ENCODE measurements at regions not wholly inside any gene's neighbourhood (a gene's known extent, or its start where the extent isn't known, plus 50 kb on each side); places are given as distances from the start of the nearest gene placed in this dataset.
"Not testable (repeated sequence)": the region's sequence is repeated elsewhere in the genome, so short reads cannot be mapped to it uniquely, and the experiment has no call there.

GRCh38 chr4:164345756-164346155 is 408.2 kb upstream of the SMIM31 start:
- H3K4me1 ChIP-seq (ENCODE audit: insufficient read depth, low read length), result no peaks in the 10 kb centered on the region

GRCh38 chr4:164350061-164350460 is 403.9 kb upstream of the SMIM31 start:
- Histone ChIP-seq H3K36me3 (ENCODE audit: insufficient read depth, low read length) (no peaks in the 10 kb centered on the region), H2AFZ (ENCODE audit: low read depth, low read length) (no peak overlapping the region), H3K9me3 (ENCODE audit: low read length) (no peaks in the 10 kb centered on the region), H3K4me3 (ENCODE audit: low read length) (no peak overlapping the region), H3K27me3 (ENCODE audit: insufficient read depth, low read length) (no peaks in the 10 kb centered on the region), H3K4me1 (ENCODE audit: insufficient read depth, low read length) (no peaks in the 10 kb centered on the region)

More at GRCh38 chr4:164345756-164346155, 408.2 kb upstream of the SMIM31 start:
- Histone ChIP-seq H3K27me3 (ENCODE audit: insufficient read depth, low read length) (no peaks in the 10 kb centered on the region), H3K36me3 (ENCODE audit: insufficient read depth, low read length) (no peaks in the 10 kb centered on the region), H3K9me3 (ENCODE audit: low read length) (no peaks in the 10 kb centered on the region), H2AFZ (ENCODE audit: low read depth, low read length) (no peak overlapping the region), H3K4me3 (ENCODE audit: low read length) (no peak overlapping the region)

DNA sequence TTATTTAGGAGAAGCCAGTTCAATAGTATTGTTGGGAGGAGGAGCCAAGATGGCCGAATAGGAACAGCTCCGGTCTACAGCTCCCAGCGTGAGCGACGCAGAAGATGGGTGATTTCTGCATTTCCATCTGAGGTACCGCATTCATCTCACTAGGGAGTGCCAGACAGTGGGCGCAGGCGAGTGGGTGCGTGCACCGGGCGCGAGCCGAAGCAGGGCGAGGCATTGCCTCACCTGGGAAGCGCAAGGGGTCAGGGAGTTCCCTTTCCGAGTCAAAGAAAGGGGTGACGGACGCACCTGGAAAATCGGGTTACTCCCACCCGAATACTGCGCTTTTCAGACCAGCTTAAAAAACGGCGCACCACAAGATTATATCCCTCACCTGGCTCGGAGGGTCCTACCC is 403.2 kb upstream of the SMIM31 start:
- not testable (repeated sequence) for H3K27me3 ChIP-seq (ENCODE audit: insufficient read depth, low read length); H3K36me3 ChIP-seq (ENCODE audit: insufficient read depth, low read length); H3K9me3 ChIP-seq (ENCODE audit: low read length); H3K4me3 ChIP-seq (ENCODE audit: low read length); H3K4me1 ChIP-seq (ENCODE audit: insufficient read depth, low read length); H2AFZ ChIP-seq (ENCODE audit: low read depth, low read length)

GRCh38 chr4:164357957-164358356 is 396.0 kb upstream of the SMIM31 start:
- Histone ChIP-seq H3K9me3 (ENCODE audit: low read length) (no peaks in the 10 kb centered on the region), H3K4me3 (ENCODE audit: low read length) (no peak overlapping the region), H2AFZ (ENCODE audit: low read depth, low read length) (no peak overlapping the region), H3K4me1 (ENCODE audit: insufficient read depth, low read length) (no peaks in the 10 kb centered on the region), H3K27me3 (ENCODE audit: insufficient read depth, low read length) (no peaks in the 10 kb centered on the region), H3K36me3 (ENCODE audit: insufficient read depth, low read length) (no peaks in the 10 kb centered on the region)

DNA sequence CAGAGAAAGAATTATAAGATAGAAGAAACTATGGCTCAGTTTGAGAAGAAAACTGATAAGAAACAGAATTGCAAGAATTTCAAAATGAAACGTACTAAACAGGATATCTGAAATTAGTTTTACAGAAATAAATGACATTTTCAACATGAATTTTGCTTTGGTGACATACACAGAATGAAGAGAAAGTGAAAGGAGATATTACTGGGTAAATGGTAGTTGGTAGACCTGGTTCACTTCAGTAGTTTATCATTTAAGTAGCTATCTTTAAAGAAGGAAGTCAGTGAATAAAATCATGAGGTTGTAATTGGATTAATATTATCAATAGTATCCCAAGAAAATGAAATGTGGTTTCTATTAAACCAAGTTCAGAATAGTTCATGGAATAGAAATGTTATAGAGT is 395.5 kb upstream of the SMIM31 start:
- Histone ChIP-seq H3K4me3 (ENCODE audit: low read length) (no peak overlapping the region), H3K9me3 (ENCODE audit: low read length) (no peaks in the 10 kb centered on the region), H3K27me3 (ENCODE audit: insufficient read depth, low read length) (no peaks in the 10 kb centered on the region), H2AFZ (ENCODE audit: low read depth, low read length) (no peak overlapping the region), H3K36me3 (ENCODE audit: insufficient read depth, low read length) (no peaks in the 10 kb centered on the region), H3K4me1 (ENCODE audit: insufficient read depth, low read length) (no peaks in the 10 kb centered on the region)

- no peak overlapping the region for H2AFZ ChIP-seq (ENCODE audit: low read depth, low read length)
These were observed 394.1 kb upstream of the SMIM31 start for GRCh38 chr4:164359881-164360280.

GRCh38 chr4:164368894-164369293 is 385.0 kb upstream of the SMIM31 start:
- Histone ChIP-seq H3K4me1 (ENCODE audit: insufficient read depth, low read length) (no peaks in the 10 kb centered on the region), H2AFZ (ENCODE audit: low read depth, low read length) (no peak overlapping the region), H3K27me3 (ENCODE audit: insufficient read depth, low read length) (peaks cover 2% of the 10 kb centered on the region), H3K36me3 (ENCODE audit: insufficient read depth, low read length) (no peaks in the 10 kb centered on the region), H3K4me3 (ENCODE audit: low read length) (no peak overlapping the region), H3K9me3 (ENCODE audit: low read length) (no peaks in the 10 kb centered on the region)

More at GRCh38 chr4:164359881-164360280, 394.1 kb upstream of the SMIM31 start:
- Histone ChIP-seq H3K36me3 (ENCODE audit: insufficient read depth, low read length) (no peaks in the 10 kb centered on the region), H3K27me3 (ENCODE audit: insufficient read depth, low read length) (no peaks in the 10 kb centered on the region), H3K4me3 (ENCODE audit: low read length) (no peak overlapping the region), H3K9me3 (ENCODE audit: low read length) (no peaks in the 10 kb centered on the region), H3K4me1 (ENCODE audit: insufficient read depth, low read length) (no peaks in the 10 kb centered on the region)

- H2AFZ ChIP-seq (ENCODE audit: low read depth, low read length), result no peak overlapping the region
- no peaks in the 10 kb centered on the region for H3K9me3 ChIP-seq (ENCODE audit: low read length)
- H3K4me3 ChIP-seq (ENCODE audit: low read length), result no peak overlapping the region
- peaks cover 2% of the 10 kb centered on the region for H3K27me3 ChIP-seq (ENCODE audit: insufficient read depth, low read length)
- H3K36me3 ChIP-seq (ENCODE audit: insufficient read depth, low read length), result no peaks in the 10 kb centered on the region
- no peaks in the 10 kb centered on the region for H3K4me1 ChIP-seq (ENCODE audit: insufficient read depth, low read length)
These were observed 380.9 kb upstream of the SMIM31 start for GRCh38 chr4:164373021-164373420.

GRCh38 chr4:164377277-164377676 is 376.7 kb upstream of the SMIM31 start:
- H2AFZ ChIP-seq (ENCODE audit: low read depth, low read length), result no peak overlapping the region
- H3K9me3 ChIP-seq (ENCODE audit: low read length), result no peaks in the 10 kb centered on the region
- H3K4me1 ChIP-seq (ENCODE audit: insufficient read depth, low read length), result no peaks in the 10 kb centered on the region
- H3K36me3 ChIP-seq (ENCODE audit: insufficient read depth, low read length), result no peaks in the 10 kb centered on the region
- no peak overlapping the region for H3K4me3 ChIP-seq (ENCODE audit: low read length)
- peaks cover 7% of the 10 kb centered on the region for H3K27me3 ChIP-seq (ENCODE audit: insufficient read depth, low read length)

GRCh38 chr4:164378361-164378760 is 375.6 kb upstream of the SMIM31 start:
- H3K4me3 ChIP-seq (ENCODE audit: low read length), result no peak overlapping the region
- H2AFZ ChIP-seq (ENCODE audit: low read depth, low read length), result no peak overlapping the region
- H3K9me3 ChIP-seq (ENCODE audit: low read length), result no peaks in the 10 kb centered on the region
- H3K36me3 ChIP-seq (ENCODE audit: insufficient read depth, low read length), result no peaks in the 10 kb centered on the region
- H3K27me3 ChIP-seq (ENCODE audit: insufficient read depth, low read length), result peaks cover 18% of the 10 kb centered on the region
- peaks cover 5% of the 10 kb centered on the region for H3K4me1 ChIP-seq (ENCODE audit: insufficient read depth, low read length)

DNA sequence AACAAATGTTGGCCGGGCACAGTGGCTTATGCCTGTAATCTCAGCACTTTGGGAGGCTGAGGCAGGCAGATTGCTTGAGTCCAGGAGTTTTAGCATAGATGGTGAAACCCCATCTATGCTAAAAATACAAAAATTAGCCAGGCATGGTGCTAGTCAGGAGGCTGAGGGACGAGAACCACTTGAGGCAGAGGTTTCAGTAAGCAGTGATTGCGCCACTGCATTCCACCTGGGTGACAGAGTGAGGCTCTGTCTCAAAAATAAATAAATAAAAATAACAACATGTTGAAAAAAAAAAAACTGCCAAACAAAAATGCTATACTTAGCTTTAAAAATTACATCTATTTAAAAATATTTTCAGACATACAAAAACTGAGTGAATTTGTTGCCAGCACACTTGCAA is 374.2 kb upstream of the SMIM31 start:
- Histone ChIP-seq H3K36me3 (ENCODE audit: insufficient read depth, low read length) (no peaks in the 10 kb centered on the region), H3K27me3 (ENCODE audit: insufficient read depth, low read length) (peaks cover 28% of the 10 kb centered on the region), H3K4me1 (ENCODE audit: insufficient read depth, low read length) (peaks cover 11% of the 10 kb centered on the region), H3K9me3 (ENCODE audit: low read length) (no peaks in the 10 kb centered on the region), H3K4me3 (ENCODE audit: low read length) (no peak overlapping the region), H2AFZ (ENCODE audit: low read depth, low read length) (no peak overlapping the region)

DNA sequence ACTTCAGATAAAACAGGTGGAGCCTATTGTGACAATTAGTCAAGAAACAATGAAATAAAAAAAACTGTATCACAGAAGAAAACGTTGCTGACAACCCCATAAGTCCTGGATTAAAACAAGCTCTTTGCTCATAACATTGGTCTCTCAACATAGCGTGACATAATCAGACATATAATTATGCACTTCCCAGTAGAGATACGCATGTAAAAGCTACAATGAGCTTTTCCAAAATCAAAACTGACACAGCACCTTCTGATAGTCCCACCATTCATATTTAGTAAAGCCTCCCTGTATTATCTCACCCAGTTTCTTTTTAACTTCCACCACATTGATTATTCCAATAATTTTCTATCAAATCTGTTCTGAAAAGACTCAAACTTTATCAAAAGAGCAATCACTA is 372.1 kb upstream of the SMIM31 start:
- H2AFZ ChIP-seq (ENCODE audit: low read depth, low read length), result no peak overlapping the region
- no peak overlapping the region for H3K4me3 ChIP-seq (ENCODE audit: low read length)
- no peaks in the 10 kb centered on the region for H3K36me3 ChIP-seq (ENCODE audit: insufficient read depth, low read length)
- H3K9me3 ChIP-seq (ENCODE audit: low read length), result no peaks in the 10 kb centered on the region
- H3K4me1 ChIP-seq (ENCODE audit: insufficient read depth, low read length), result peaks cover 11% of the 10 kb centered on the region
- H3K27me3 ChIP-seq (ENCODE audit: insufficient read depth, low read length), result peaks cover 28% of the 10 kb centered on the region

DNA sequence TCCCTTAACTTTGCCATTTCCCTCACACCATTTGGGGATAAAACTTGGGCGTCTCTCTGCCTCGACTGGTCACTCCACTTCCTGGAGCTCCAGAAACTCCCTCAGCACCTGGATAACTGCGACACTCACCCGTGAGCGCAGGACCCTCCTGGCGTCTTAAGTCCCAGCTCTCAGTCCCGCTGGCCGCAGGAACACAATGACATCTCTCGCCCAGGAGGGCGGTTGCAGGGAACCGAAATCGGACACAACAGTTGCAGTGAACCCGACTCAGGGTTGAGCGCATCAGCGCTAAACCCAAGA is 370.9 kb upstream of the SMIM31 start:
- Histone ChIP-seq H3K4me3 (ENCODE audit: low read length) (peak overlapping the region; percentile 50), H3K27me3 (ENCODE audit: insufficient read depth, low read length) (peaks cover 28% of the 10 kb centered on the region), H3K36me3 (ENCODE audit: insufficient read depth, low read length) (no peaks in the 10 kb centered on the region), H2AFZ (ENCODE audit: low read depth, low read length) (peak overlapping the region; percentile 66), H3K4me1 (ENCODE audit: insufficient read depth, low read length) (peaks cover 11% of the 10 kb centered on the region), H3K9me3 (ENCODE audit: low read length) (no peaks in the 10 kb centered on the region)

DNA sequence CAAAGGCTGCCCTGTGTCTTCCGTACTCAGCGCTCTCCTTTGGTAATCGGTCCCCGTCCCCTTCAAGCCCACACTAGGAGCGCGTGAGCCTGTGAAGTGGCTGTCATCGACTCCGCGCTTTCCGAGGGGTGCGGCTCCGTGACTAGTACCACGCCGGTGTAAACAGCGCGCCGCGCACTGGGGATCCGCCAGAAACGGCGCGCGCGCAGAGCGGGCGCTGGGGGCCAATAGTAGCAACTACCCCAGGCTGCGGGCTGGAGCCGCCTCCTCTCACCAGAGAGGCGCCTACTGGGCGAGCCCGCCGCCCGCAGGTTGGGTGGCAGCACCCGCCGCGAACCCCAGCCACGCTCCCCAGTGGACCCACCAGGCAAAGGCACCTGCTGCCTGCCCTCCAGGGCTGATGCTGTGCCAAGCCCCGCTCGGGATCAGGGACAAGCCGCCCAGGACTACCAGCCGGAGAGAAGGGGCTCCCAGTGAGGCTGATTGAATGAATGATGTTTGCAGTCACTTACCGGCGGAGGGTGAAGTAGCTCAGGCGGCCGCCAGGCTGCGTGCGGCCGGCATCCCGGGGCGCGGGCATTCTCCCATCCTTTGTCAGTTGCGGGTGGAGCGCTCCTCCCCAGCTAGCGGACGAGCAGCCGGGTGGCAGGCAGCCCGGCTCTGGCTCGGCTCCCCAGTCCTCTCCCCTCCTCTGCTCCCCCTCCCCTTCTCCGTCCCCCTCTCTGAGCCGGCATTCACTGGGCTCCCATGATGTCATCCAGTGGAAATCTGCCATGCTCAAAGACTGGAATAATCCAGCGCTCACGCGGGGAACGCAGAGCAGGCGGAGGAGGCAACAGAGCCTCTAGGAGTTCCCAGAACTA is 370.3 kb upstream of the SMIM31 start:
- Histone ChIP-seq H3K4me3 (ENCODE audit: low read length) (peak overlapping the region; percentile 50), H3K4me1 (ENCODE audit: insufficient read depth, low read length) (peaks cover 11% of the 10 kb centered on the region), H3K36me3 (ENCODE audit: insufficient read depth, low read length) (no peaks in the 10 kb centered on the region), H2AFZ (ENCODE audit: low read depth, low read length) (peak overlapping the region; percentile 66), H3K9me3 (ENCODE audit: low read length) (no peaks in the 10 kb centered on the region), H3K27me3 (ENCODE audit: insufficient read depth, low read length) (peaks cover 28% of the 10 kb centered on the region)
